Psoas muscle (tissue), 7 donors: ENCODE measurements at regions not wholly inside any gene's neighbourhood (a gene's known extent, or its start where the extent isn't known, plus 50 kb on each side); places are given as distances from the start of the nearest gene placed in this dataset.

Experiments used
- ATAC-seq, 4 donors: fragments of 200-7000 bp; cut with Tn5 transposase; one replicate each; pipeline ENCODE4 v1.9.1; 2020; ENCODE audit warnings: moderate library complexity in 3 of 4, mild to moderate bottlenecking in 2 of 4
- DNase-seq, 2 donors: peaks; one replicate each; pipeline ENCODE4 v3.0.0-alpha.2; 2020
- H3K27ac ChIP-seq: fragments of 200-600 bp; one replicate; pipeline ENCODE4 v1.8.0; 2022
- H3K27me3 ChIP-seq, 3 donors: fragments of 200-600 bp in 1 of 3; one replicate each; pipeline versions ENCODE4 v1.6.1 to v1.8.0; 2013 to 2022; ENCODE audit warnings: low read length in 2 of 3, mild to moderate bottlenecking in 2 of 3, moderate library complexity in 1 of 3; ENCODE audit not compliant: insufficient read depth in 3 of 3
- H3K36me3 ChIP-seq, 2 donors: fragments of 200-600 bp in 1 of 2; one replicate each; pipeline versions ENCODE4 v1.6.1 to v1.8.0; 2013 to 2022; ENCODE audit warnings: low read depth in 1 of 2, mild to moderate bottlenecking in 1 of 2, moderate library complexity in 1 of 2; ENCODE audit not compliant: insufficient read depth in 1 of 2
- H3K4me1 ChIP-seq: fragments of 200-600 bp; one replicate; pipeline ENCODE4 v1.8.0; 2022
- H3K4me3 ChIP-seq: fragments of 200-600 bp; one replicate; pipeline ENCODE4 v1.8.0; 2022; ENCODE audit warnings: mild to moderate bottlenecking
- H3K9me3 ChIP-seq: fragments of 200-600 bp; one replicate; pipeline ENCODE4 v1.8.0; 2022
- WGBS, 3 donors: extraction: QIAGEN DNeasy Blood & Tissue Kit; methylation state at CpG; one replicate each; pipeline versions ENCODE4 v1.1.6 to v1.1.7; 2013; 5-methylcytosine and 5-hydroxymethylcytosine counted together
- intact Hi-C, 2 donors: fragments of 100-400 bp; cut with DNase I; formaldehyde crosslinking; loops; one replicate each; pipeline versions ENCODE4 v1.11.0 to v1.14.2; 2022
- TF ChIP-seq, protein P1 (sequence below): fragments of 200-600 bp; IDR thresholded peaks from one replicate; pipeline ENCODE4 v1.8.0; 2022; ENCODE audit warnings: antibody characterized with exemption
- donor health status: healthy with polysubstance abuse.
- donor health status: DM: no; HTN: no; CAD: no; lungs with moderate emphysema.
- donor health status: Bipolar disorder and iron deficiency.
- donor health status: healthy.
- donor health status: DM: yes; HTN: yes; CAD: no.
- donor health status: DM: no; HTN: no; CAD: no.
- donor health status: DM: yes; HTN: yes; CAD: no.

GRCh38 chr4:112947616-112948015 is 101.8 kb upstream of the ANK2 start:
- no peak overlapping the region for H3K4me3 ChIP-seq
- ATAC-seq = no peak
- no peak for DNase-seq
- no peaks in the 10 kb centered on the region for H3K4me1 ChIP-seq
- no peaks in the 10 kb centered on the region for H3K36me3 ChIP-seq
- TF ChIP-seq, protein P1, sequence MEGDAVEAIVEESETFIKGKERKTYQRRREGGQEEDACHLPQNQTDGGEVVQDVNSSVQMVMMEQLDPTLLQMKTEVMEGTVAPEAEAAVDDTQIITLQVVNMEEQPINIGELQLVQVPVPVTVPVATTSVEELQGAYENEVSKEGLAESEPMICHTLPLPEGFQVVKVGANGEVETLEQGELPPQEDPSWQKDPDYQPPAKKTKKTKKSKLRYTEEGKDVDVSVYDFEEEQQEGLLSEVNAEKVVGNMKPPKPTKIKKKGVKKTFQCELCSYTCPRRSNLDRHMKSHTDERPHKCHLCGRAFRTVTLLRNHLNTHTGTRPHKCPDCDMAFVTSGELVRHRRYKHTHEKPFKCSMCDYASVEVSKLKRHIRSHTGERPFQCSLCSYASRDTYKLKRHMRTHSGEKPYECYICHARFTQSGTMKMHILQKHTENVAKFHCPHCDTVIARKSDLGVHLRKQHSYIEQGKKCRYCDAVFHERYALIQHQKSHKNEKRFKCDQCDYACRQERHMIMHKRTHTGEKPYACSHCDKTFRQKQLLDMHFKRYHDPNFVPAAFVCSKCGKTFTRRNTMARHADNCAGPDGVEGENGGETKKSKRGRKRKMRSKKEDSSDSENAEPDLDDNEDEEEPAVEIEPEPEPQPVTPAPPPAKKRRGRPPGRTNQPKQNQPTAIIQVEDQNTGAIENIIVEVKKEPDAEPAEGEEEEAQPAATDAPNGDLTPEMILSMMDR = no peak
- WGBS, 3 donors = 76 to 81% (median 78%) methylated on average over 2 of the region's 2 CpGs
- H3K27ac ChIP-seq = no peak overlapping the region
- H3K9me3 ChIP-seq = no peaks in the 10 kb centered on the region
- H3K27me3 ChIP-seq = no peaks in the 10 kb centered on the region
- intact Hi-C loops = loop anchor here (10.0 kb wide), 2 partner anchors 127 to 313 kb away; partner anchors contain the start of genes LARP7 (in 1 of the 2) and ZGRF1 (in 1 of the 2)

DNA sequence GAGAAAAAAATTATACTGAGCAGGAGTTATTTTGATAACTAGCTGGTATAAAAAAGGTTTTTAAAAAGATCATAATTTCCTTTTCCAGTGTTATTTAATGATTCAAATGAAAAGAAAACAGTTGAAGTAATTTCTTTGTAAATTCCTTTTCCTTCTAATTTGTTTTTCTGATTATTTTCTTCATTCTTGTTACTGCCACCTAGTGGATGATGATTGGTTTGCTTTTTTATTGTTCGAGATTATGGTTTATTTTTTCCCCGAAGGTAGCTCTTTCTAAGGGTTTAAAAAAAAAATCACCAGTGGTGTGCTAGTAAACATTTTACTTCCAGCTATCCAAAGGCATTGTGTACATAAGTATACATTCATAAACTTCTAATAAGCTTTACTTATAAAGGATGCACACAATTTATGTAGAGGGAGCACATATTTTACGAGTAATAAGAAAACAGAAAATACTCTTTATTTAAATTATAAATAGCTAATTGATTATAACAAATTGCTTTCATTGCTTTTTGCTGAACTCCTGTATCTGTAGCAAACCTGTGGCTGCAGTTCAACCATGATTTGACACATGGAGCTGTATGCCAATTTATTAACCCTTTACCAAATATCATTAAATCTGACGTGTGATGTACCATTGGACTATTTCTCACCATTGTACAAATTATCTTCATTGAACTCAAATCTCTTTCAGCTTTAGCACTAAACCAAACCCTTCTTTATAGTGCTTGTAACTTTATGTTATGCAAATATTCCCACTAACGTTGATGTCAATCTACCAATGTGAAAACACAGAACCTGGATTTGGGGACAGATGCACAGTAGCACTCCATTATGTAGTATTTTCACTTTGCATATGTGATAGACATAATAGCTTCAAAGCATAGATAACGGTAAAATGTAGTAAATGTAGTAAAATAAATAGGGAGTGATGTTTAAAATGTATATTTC is 97.8 kb upstream of the ANK2 start:
- no peaks in the 10 kb centered on the region for H3K9me3 ChIP-seq

DNA sequence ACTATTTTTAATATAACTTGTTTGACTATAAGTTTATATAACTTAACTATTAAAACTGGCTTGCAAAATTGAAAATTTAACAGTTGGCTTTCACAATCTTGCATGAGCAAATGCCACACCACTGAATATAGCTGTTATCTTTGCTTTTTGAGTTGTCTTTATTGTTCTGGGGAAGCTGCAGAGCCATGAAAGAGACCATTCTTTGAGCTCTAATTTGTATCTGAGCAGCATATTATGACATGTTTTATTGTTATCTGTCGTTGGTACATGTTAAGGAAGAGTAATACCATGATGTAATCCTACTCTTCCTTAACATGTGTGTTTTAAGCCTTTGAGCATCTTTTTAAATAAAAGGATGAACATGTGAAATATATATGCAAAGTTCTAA is 97.1 kb upstream of the ANK2 start:
- Histone ChIP-seq H3K4me1 (no peaks in the 10 kb centered on the region), H3K9me3 (no peaks in the 10 kb centered on the region), H3K27ac (no peak overlapping the region), H3K36me3 (no peaks in the 10 kb centered on the region), H3K27me3 (no peaks in the 10 kb centered on the region), H3K4me3 (no peak overlapping the region)
- intact Hi-C loops = no loop called here
- DNase-seq (no peak), ATAC-seq (no peak)
- 31 to 63% (median 40%) methylated on average over 1 of the region's 1 CpG for WGBS, 3 donors
- TF ChIP-seq, protein P1 = no peak

More for the DNA sequence above, 97.8 kb upstream of the ANK2 start:
- ATAC-seq = no peak
- H3K27me3 ChIP-seq = no peaks in the 10 kb centered on the region
- TF ChIP-seq, protein P1 = peak; percentile 50
- WGBS, 3 donors = 54 to 65% (median 62%) methylated on average over 6 of the region's 6 CpGs
- intact Hi-C loops = no loop called here
- no peak overlapping the region for H3K27ac ChIP-seq
- DNase-seq = no peak
- H3K4me3 ChIP-seq = no peak overlapping the region
- no peaks in the 10 kb centered on the region for H3K36me3 ChIP-seq
- H3K4me1 ChIP-seq = no peaks in the 10 kb centered on the region

DNA sequence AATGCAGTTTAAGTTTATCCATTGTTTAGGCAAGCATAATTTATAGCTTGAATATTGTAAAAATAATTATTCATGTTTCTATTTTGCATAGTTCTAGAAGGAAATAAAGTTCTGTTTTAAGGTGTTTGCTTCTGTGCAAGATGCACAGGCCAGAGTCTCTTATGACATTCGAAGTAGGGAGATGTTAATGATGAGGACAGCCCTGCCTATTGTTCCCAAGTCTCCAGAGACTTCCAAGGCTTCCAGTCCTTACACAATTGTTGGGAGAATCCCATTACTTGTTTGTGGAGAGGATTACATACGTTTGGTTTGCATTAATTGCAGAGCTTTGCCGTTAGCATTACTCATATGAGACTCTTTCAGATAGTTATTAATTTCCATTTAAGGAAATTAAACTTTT is 96.2 kb upstream of the ANK2 start:
- Histone ChIP-seq H3K4me3 (no peak overlapping the region), H3K27ac (no peak overlapping the region), H3K36me3 (no peaks in the 10 kb centered on the region), H3K9me3 (no peaks in the 10 kb centered on the region), H3K27me3 (no peaks in the 10 kb centered on the region), H3K4me1 (no peaks in the 10 kb centered on the region)
- intact Hi-C loops = no loop called here
- TF ChIP-seq, protein P1 = no peak
- DNase-seq = no peak
- 54 to 81% (median 69%) methylated on average over 3 of the region's 3 CpGs for WGBS, 3 donors
- ATAC-seq = no peak
